Heart left ventricle (tissue), 13 donors: ENCODE measurements at regions not wholly inside any gene's neighbourhood (a gene's known extent, or its start where the extent isn't known, plus 50 kb on each side); places are given as distances from the start of the nearest gene placed in this dataset.

ENCODE experiments used
- CTCF ChIP-seq, 12 donors: fragments of 200-600 bp; sonication (generic) in 4 of 12; IDR thresholded peaks; one replicate each; pipeline versions ENCODE4 v1.5.0 to v1.8.0; 2018 to 2022; ENCODE audit warnings: antibody characterized with exemption in 12 of 12, mild to moderate bottlenecking in 5 of 12
- POLR2A ChIP-seq, 2 donors: fragments of 450-650 bp; IDR thresholded peaks; one replicate each; pipeline ENCODE4 v1.6.1; 2017; ENCODE audit warnings: antibody characterized with exemption in 2 of 2, mild to moderate bottlenecking in 2 of 2, moderate library complexity in 2 of 2
- donor health status: ischemic (EF 13 %, LVEDD 7.1; RV severe dilation, severe dysfunction).
- donor health status: DM: no; HTN: yes; CAD: no.
- donor health status: DM: no; HTN: no; CAD: no.
- donor health status: ischemic (EF 25% LVEDD 6.9; RV normal size, moderate dysfunction).
- donor health status: ischemic (EF 25% LVEDD 5.7; RV mildly dilated, moderate dysfunction).
- donor health status: ischemic (EF 35%, LVEDD 5.7; RV mildly dilated, moderate dysfunction).
- donor health status: nonischemic (EF 11% LVEDD 7.7; RV severe dilation, severe dysfunction).
- donor health status: DM: yes; HTN: yes; CAD: no.
- donor health status: PGD.
- donor health status: ischemic (EF 29% LVEDD 5.4; RV normal size, mild dysfunction).
- donor health status: nonischemic (EF 23%, LVEDD 6.1; RV moderate dilation, normal function).

DNA sequence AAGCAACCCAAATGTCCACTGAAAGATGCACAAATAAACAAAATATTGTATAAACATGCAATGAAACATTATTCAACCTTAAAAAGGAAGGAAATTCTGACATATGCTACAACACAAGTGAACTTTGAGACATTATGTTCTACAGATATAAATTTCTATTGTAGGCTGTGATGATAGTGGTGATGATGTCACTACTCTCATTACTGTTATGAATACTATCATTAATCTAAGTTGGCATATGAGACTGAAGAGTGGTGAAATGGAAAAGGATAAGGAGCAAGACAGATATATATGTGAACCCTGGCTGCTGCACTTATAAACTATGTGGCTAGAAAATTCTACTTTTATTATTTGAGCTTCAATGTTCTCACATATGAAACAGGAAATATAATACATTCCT lies 360.2 kb downstream of the TFAP2A start:
- TF ChIP-seq CTCF (IDR thresholded peaks at IDR 0.05), result no peak
- no peak for TF ChIP-seq POLR2A (IDR thresholded peaks at IDR 0.05)
